COLO829 (cell line): ENCODE measurements at regions not wholly inside any gene's neighbourhood (a gene's known extent, or its start where the extent isn't known, plus 50 kb on each side); places are given as distances from the start of the nearest gene placed in this dataset.

Experiments
- DNase-seq: peaks from one replicate; pipeline ENCODE4 v3.0.0; 2012; ENCODE audit warnings: low spot score

GRCh38 chr5:8322484-8322883, 453.5 kb downstream of the MTRR start:
- no peak for DNase-seq

DNA sequence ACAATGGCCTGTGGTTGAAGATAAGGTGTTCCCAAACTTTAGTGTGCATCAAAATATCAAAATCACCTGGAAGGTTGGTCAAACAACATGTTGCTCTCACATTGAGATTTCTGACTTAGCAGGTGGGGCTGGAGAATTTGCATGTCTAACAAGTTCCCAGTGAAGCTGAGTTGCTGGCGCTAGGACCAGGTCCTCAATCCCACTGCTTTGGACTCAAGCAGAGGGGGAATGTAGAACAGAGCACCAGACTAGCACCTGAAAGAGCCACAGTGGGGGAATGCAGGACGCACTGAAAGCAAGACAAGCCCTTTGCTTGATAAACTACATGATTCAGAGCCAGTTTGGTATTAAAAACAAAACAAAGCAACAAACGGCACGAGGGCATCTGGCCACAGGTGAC, 458.1 kb downstream of the MTRR start:
- DNase-seq = no peak

GRCh38 chr5:8329773-8330172, 460.8 kb downstream of the MTRR start:
- DNase-seq = peak; percentile 17

DNA sequence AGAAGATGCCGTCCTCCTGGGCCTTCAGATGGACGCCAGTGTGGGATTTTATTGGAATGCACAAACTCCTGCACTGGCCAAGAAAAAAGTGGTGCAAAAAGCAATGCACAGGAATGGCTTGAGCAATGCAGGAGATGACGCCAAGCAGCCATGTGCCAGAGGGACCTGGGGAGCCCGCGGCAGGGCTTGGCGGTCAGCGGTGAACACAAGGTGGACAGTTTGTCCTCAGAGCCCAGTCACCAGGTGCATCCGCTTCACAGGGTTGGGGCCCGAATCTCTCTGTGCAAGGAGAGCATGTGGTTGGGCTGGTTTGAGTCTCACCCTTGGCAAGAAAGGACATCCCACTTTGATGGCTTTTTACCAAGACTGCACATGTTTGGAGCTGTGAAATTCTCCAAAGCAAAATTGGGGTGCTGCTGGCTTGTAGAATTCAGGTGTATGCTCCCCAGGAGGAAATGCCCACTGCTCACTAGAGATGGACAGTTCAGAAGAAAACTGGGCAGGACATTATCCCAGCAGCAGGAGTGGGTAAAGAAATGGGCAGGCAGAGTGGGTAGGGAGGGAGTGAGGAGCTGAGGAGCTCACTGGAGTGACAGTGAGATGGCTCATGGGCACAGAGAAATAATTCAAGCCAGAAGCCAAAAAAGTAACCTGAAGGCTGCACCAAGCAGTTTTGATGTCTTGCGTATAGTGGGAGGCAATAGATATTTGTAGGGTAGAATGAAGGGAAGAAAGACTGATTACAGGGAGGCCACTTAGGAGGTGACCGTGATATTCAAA, 463.9 kb downstream of the MTRR start:
- no peak for DNase-seq

DNA sequence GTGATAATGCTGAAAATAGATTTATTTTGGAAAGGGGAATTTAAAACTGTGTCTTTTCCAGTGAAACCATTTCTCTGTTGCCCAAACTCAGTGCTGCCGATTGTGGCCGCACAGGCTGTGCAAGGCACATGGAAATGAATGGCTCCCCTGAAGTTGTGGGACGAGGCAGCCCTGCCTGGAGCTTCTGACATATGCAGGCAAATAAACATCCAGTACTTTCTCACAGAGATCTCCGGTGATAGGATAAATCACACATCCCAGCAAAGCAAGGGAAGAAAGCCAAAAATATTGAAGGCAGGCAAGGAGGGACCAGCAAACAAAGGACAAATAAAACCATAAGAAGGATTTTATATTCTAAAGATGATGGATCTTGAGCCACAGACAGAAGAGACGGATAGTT, 464.5 kb downstream of the MTRR start:
- DNase-seq = no peak

DNA sequence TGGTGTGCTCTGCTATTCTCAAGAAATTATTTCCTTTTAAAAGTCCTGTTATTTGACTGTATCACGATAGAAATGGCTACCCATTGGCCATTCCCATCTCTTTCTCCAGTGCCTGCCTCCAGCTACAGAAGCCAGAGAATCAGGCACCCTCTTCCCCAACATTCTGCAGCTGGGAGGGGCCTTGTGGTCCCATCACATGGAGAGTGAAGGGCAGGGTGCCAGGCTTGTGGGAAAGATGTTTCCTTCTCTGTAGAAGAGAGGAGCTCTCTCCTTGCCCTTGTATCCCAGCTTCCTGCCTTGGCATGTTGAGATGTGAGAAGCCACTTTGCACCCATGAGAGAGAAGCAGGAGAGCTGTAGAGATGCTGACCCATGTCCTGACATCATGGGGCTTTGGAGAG, 465.0 kb downstream of the MTRR start:
- DNase-seq = no peak

DNA sequence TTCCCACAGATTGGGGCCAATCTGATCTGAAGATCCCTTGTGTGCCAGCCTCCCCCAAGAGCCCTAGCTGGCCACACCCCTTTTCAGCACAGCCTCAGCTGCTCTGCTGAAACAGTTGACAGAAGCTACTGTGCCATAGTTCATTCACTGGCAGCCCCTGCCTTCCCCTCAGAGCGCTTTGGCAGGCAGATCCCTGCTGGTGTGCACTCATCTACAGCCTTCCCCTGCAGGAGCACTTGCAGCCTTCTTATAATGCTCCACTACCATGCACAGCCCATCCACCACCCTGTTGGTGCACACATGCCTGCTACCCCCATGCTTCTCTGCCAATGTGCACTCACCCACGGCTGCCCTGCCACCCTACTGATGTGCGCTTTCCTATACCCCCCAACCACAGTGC, 471.3 kb downstream of the MTRR start:
- no peak for DNase-seq

GRCh38 chr5:8340739-8341344, 471.9 kb downstream of the MTRR start:
- peak; percentile 37 for DNase-seq

DNA sequence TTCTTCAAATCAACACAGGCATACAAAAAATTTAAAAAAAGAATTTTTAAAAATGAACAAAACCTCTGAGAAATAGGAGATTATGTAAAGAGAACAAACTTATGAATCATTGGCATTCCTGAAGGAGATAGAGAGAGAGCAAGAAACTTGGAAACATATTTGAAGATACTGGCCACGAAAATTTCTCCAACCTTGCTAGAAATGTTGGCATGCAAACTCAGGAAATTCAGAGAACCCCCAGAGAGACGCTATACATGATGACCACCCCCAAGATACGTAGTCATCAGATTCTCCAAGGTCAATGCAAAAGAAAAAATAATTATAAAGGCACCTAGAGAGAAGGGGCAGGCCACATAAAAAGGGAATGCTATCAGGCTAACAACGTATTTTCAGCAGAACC, 472.5 kb downstream of the MTRR start:
- DNase-seq = no peak

GRCh38 chr5:8347984-8348383, 479.0 kb downstream of the MTRR start:
- no peak for DNase-seq

GRCh38 chr5:8349855-8350254, 480.9 kb downstream of the MTRR start:
- no peak for DNase-seq

DNA sequence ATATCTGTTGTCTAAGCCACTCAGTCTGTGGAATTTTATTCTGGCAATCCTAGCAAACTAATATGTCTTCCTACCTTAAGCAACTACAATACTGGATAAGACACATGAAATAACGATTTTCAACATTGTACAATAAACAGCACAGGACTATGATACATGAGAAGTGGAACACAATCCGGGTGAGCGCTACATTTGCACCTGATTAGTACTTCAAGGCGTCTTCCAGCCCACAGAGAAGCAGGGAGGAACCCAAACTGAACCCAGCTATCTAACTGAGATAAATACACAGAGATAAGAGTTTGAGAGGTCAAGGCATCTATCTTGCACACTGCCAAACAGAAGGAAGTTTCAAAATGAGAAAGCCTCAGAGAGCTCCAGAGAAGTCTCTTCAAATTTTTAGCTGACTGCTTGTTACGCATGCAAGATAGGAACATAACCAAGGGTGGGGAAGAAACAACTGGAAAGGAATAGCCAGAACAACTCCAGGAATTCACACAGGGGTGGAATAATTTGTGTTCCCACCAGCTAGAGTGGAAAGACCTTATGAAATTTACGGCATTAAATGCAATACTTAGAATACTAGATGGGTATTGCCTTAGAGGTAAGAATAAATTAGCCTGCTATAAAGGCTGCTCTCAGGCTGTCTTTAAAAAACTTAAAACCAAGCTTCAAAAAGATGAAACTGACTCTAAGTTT, 481.8 kb downstream of the MTRR start:
- DNase-seq = no peak

- no peak for DNase-seq
These were observed 487.0 kb downstream of the MTRR start for GRCh38 chr5:8355981-8356380.

- no peak for DNase-seq
These were observed 491.1 kb downstream of the MTRR start for GRCh38 chr5:8360012-8360411.

- no peak for DNase-seq
These were observed 493.5 kb downstream of the MTRR start for GRCh38 chr5:8362495-8362894.

DNA sequence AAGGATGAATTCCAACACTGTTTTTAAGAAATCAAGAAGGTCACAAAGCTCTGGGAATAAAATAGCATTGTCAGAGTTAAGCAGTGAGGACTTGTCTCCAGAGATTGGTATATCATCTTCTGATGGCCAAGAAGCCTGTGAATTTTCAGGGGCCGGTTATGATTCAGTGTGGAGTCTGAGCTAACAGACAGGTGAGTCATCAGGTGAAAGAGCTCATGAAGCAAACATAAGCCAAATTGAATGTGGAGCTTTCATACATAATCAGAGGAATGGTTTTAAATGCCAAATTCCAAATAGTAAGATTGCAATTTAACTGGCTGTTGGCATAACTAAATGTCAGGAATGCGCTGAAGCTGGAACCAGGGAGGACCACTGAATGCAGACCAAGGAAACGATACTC, 494.2 kb downstream of the MTRR start:
- no peak for DNase-seq

DNA sequence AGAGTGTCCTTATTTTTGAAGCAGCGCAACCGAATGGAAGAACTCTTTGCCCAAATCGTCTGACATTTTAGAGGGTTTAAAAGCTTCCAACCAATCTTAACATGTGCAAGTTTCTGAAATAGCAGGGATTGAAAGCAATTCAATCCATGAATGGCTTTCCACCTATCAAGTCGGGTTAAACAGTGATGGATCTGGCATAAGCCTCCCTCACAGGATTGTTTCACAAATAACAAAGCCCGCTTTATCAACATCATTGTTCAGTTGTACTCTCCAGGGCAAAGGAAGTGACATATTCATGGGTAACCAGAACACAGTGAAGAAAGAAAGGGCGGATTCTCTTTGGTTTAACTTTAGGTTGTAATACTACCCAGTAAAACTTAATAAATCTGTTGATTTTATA, 497.3 kb downstream of the MTRR start:
- no peak for DNase-seq

GRCh38 chr5:8376478-8376877, 507.5 kb downstream of the MTRR start:
- no peak for DNase-seq

GRCh38 chr5:8381972-8382371, 513.0 kb downstream of the MTRR start:
- DNase-seq = no peak

GRCh38 chr5:8382456-8382855, 513.5 kb downstream of the MTRR start:
- DNase-seq = no peak

GRCh38 chr5:8383616-8384015, 514.7 kb downstream of the MTRR start:
- DNase-seq = no peak

DNA sequence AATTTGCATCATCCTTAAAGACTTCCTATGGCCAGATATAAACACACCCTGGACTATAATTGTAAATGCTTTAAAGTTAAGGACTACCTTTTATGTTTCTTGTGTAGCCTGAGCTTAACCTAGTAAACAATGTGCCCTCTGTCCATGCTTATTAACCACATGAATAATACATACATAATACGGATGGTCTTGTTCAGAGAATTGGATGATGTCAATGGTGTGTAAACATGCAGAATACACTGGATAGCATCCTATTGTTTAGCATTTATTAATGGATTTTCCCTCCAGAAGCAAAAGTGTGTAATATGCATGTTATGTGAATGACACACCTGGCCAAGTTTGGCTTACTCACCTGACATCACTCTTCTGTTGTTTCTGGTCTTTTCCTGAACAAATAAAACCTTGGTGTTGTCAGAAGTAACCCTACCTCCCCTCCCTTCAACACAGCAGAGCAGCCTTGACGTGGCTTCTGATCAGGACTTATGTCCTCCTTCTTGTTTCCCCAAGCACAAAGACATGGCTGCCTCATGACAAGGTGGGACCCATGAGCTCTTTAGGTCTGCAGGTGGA, 517.9 kb downstream of the MTRR start:
- peak; percentile 6 for DNase-seq

DNA sequence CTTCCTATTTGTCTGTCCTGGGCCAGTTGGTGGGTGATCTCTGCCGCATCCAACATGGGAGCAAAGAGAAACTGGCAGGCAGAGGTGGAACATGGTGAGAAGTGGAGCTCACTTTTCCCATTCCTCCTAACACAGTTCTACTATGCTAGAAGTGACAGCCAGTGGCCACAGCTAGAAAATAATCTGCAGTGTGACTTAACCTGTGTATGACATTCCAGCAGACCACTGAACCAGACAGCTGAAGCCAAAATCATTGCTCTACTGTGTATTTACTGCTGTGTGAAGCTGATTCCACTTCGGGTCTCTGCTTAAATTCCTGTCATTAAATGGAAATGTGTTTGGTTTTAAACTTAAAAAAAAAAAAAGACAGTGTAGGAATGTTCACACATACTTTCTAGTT, 523.0 kb downstream of the MTRR start:
- no peak for DNase-seq
